Keratinocyte (primary cell): ENCODE measurements at regions not wholly inside any gene's neighbourhood (a gene's known extent, or its start where the extent isn't known, plus 50 kb on each side); places are given as distances from the start of the nearest gene placed in this dataset.

Experiments
- DNase-seq: peaks from one replicate; pipeline ENCODE4 v3.0.0-alpha.2; 2011; ENCODE audit warnings: low read depth, missing footprints, low spot score
- FAIRE-seq: peaks from 2 replicates; lab custom pipeline; 2011; peaks lifted over from hg19 to GRCh38; lab: Jason Lieb, UNC
- H2AFZ ChIP-seq: 2 replicates; pipeline ENCODE4 v1.6.0; 2012; ENCODE audit warnings: low read length, control low read depth, inconsistent platforms; ENCODE audit not compliant: control insufficient read depth
- H3K27ac ChIP-seq: 2 replicates; pipeline ENCODE4 v1.5.1; 2011; ENCODE audit warnings: low read length; ENCODE audit not compliant: control insufficient read depth, insufficient read depth
- H3K27me3 ChIP-seq: 3 replicates; pipeline ENCODE4 v1.6.0; 2011; ENCODE audit warnings: low read length; ENCODE audit not compliant: control insufficient read depth, insufficient read depth; ENCODE audit errors: extremely low read depth
- H3K36me3 ChIP-seq, 2 experiments: 2 replicates in 1 of 2; 3 replicates in 1 of 2; pipeline ENCODE4 v1.5.1; 2011; ENCODE audit warnings: low read length in 2 of 2, mild to moderate bottlenecking in 1 of 2; ENCODE audit not compliant: control insufficient read depth in 2 of 2, insufficient read depth in 2 of 2; ENCODE audit errors: extremely low read depth in 1 of 2
- H3K4me1 ChIP-seq: 3 replicates; pipeline ENCODE4 v1.5.1; 2011; ENCODE audit warnings: low read length; ENCODE audit not compliant: control insufficient read depth, insufficient read depth; ENCODE audit errors: extremely low read depth
- H3K4me2 ChIP-seq: 3 replicates; pipeline ENCODE4 v1.6.0; 2011; ENCODE audit warnings: low read depth, low read length; ENCODE audit not compliant: control insufficient read depth, insufficient read depth; ENCODE audit errors: extremely low read depth
- H3K4me3 ChIP-seq, 3 experiments: fragments of 200-600 bp in 1 of 3; sonication (generic) in 1 of 3; 2 replicates in 2 of 3; 3 replicates in 1 of 3; pipeline ENCODE4 v1.5.1; 2011 to 2016; ENCODE audit warnings: low read length in 3 of 3, mild to moderate bottlenecking in 3 of 3, control low read depth in 2 of 3, inconsistent platforms in 1 of 3, low read depth in 1 of 3, mixed read lengths in 1 of 3, mixed run types in 1 of 3, moderate library complexity in 1 of 3; ENCODE audit not compliant: control insufficient read depth in 2 of 3, insufficient read depth in 2 of 3; ENCODE audit errors: extremely low read depth in 1 of 3
- H3K79me2 ChIP-seq: 2 replicates; pipeline ENCODE4 v1.6.0; 2012; ENCODE audit warnings: low read length; ENCODE audit not compliant: control insufficient read depth, insufficient read depth
- H3K9ac ChIP-seq: 3 replicates; pipeline ENCODE4 v1.6.0; 2011; ENCODE audit warnings: low read length; ENCODE audit not compliant: control insufficient read depth, insufficient read depth; ENCODE audit errors: extremely low read depth
- H3K9me1 ChIP-seq: 3 replicates; pipeline ENCODE4 v1.6.0; 2011; ENCODE audit warnings: low read length; ENCODE audit not compliant: control insufficient read depth, insufficient read depth; ENCODE audit errors: extremely low read depth
- H3K9me3 ChIP-seq: 2 replicates; pipeline ENCODE4 v1.5.1; 2012; ENCODE audit warnings: low read depth, low read length; ENCODE audit not compliant: control insufficient read depth
- H4K20me1 ChIP-seq: 3 replicates; pipeline ENCODE4 v1.6.0; 2011; ENCODE audit warnings: low read length; ENCODE audit not compliant: control insufficient read depth, insufficient read depth; ENCODE audit errors: extremely low read depth
- CTCF ChIP-seq, 3 experiments: IDR thresholded peaks in 1 of 3; conservative IDR thresholded peaks in 1 of 3; optimal IDR thresholded peaks in 1 of 3; 2 replicates in 2 of 3; 3 replicates in 1 of 3; pipeline versions ENCODE3 to v1.5.1; 2011; ENCODE audit warnings: low read length in 3 of 3, mild to moderate bottlenecking in 3 of 3, moderate library complexity in 2 of 3, control low read depth in 1 of 3, inconsistent platforms in 1 of 3; ENCODE audit not compliant: insufficient read depth in 2 of 3; ENCODE audit errors: extremely low read depth in 1 of 3
- EZH2 ChIP-seq: IDR thresholded peaks from one replicate; pipeline ENCODE4 v1.6.1; 2012; ENCODE audit warnings: inconsistent platforms, mild to moderate bottlenecking, low read length, moderate library complexity
- dilution Hi-C: fragments of 300-500 bp; cut with MboI; formaldehyde crosslinking; loops from one replicate; pipeline ENCODE4 v1.7.0; 2020; ENCODE audit warnings: low sequenced_read_pairs; ENCODE audit not compliant: extremely low pct_ligation_motif_present

- Histone ChIP-seq H3K4me2 (no peak overlapping the region), H3K27me3 (no peaks in the 10 kb centered on the region), H3K4me1 (no peaks in the 10 kb centered on the region), H3K36me3 (no peaks in the 10 kb centered on the region), H3K9me1 (no peaks in the 10 kb centered on the region), H4K20me1 (no peaks in the 10 kb centered on the region), H3K9ac (no peak overlapping the region), H2AFZ (no peak overlapping the region), H3K4me3 (no peak overlapping the region), H3K9me3 (no peaks in the 10 kb centered on the region), H3K27ac (no peak overlapping the region), H3K79me2 (no peaks in the 10 kb centered on the region)
- TF ChIP-seq CTCF (optimal IDR thresholded peaks at IDR 0.05 in 1 of 3, IDR thresholded peaks at IDR 0.05 in 1 of 3, conservative IDR thresholded peaks at IDR 0.05 in 1 of 3; ENCODE audit: extremely low read depth in 1 of 3, insufficient read depth in 2 of 3, low read length in 3 of 3) (no peak), EZH2 (no peak)
- FAIRE-seq: peak; percentile 20
- no peak for DNase-seq
- dilution Hi-C loops: no loop called here
These were observed 196.1 kb upstream of the PACRGL start for GRCh38 chr4:20504146-20504545.

- peak overlapping the region; percentile 57 for H3K27ac ChIP-seq
- DNase-seq (no peak), FAIRE-seq (no peak)
- no peaks in the 10 kb centered on the region for H3K36me3 ChIP-seq
- no peak overlapping the region for H2AFZ ChIP-seq
- H3K27me3 ChIP-seq: no peaks in the 10 kb centered on the region
- H3K79me2 ChIP-seq: no peaks in the 10 kb centered on the region
- H3K9me3 ChIP-seq: no peaks in the 10 kb centered on the region
- dilution Hi-C loops: no loop called here
- TF ChIP-seq CTCF (optimal IDR thresholded peaks at IDR 0.05 in 1 of 3, IDR thresholded peaks at IDR 0.05 in 1 of 3, conservative IDR thresholded peaks at IDR 0.05 in 1 of 3; ENCODE audit: extremely low read depth in 1 of 3, insufficient read depth in 2 of 3, low read length in 3 of 3) (no peak), EZH2 (no peak)
- no peaks in the 10 kb centered on the region for H3K9me1 ChIP-seq
- no peak overlapping the region for H3K4me3 ChIP-seq
- no peaks in the 10 kb centered on the region for H3K4me1 ChIP-seq
- no peak overlapping the region for H3K9ac ChIP-seq
- no peaks in the 10 kb centered on the region for H4K20me1 ChIP-seq
- no peak overlapping the region for H3K4me2 ChIP-seq
These were observed 194.3 kb upstream of the PACRGL start for GRCh38 chr4:20505927-20506326.
